Mucosa of descending colon (tissue), 3 donors: ENCODE measurements at regions not wholly inside any gene's neighbourhood (a gene's known extent, or its start where the extent isn't known, plus 50 kb on each side); places are given as distances from the start of the nearest gene placed in this dataset.
"Not testable (repeated sequence)": the region's sequence is repeated elsewhere in the genome, so short reads cannot be mapped to it uniquely, and the experiment has no call there.

Source experiments
- ATAC-seq: fragments of 200-7000 bp; cut with Tn5 transposase; one replicate; pipeline ENCODE4 v1.9.1; 2020; ENCODE audit warnings: mild to moderate bottlenecking, moderate library complexity
- DNase-seq, 3 donors: peaks; one replicate each; pipeline ENCODE4 v3.0.0-alpha.2; 2020
- H3K36me3 ChIP-seq: fragments of 200-600 bp; one replicate; pipeline ENCODE4 v1.8.0; 2021; ENCODE audit warnings: low read depth, mild to moderate bottlenecking
- H3K4me1 ChIP-seq: fragments of 200-600 bp; one replicate; pipeline ENCODE4 v1.8.0; 2021; ENCODE audit warnings: low read depth, mild to moderate bottlenecking
- H3K4me3 ChIP-seq: fragments of 200-600 bp; one replicate; pipeline ENCODE4 v1.8.0; 2021; ENCODE audit warnings: mild to moderate bottlenecking
- H3K9me3 ChIP-seq: fragments of 200-600 bp; one replicate; pipeline ENCODE4 v1.8.0; 2021; ENCODE audit warnings: mild to moderate bottlenecking
- intact Hi-C, 2 donors: fragments of 100-400 bp; cut with DNase I in 1 of 2; cut with micrococcal nuclease in 1 of 2; formaldehyde crosslinking; loops; one replicate each; pipeline versions ENCODE4 v1.11.0 to v1.11.1; 2022; cut with DNase I, micrococcal nuclease
- TF ChIP-seq, protein P1 (sequence below): fragments of 200-600 bp; IDR thresholded peaks from one replicate; pipeline ENCODE4 v1.8.0; 2022; ENCODE audit warnings: antibody characterized with exemption, mild to moderate bottlenecking
- donor health status: DM: no; HTN: no; CAD: no; lungs with moderate emphysema.
- donor health status: DM: no; HTN: no; CAD: no.
- donor health status: DM: no; HTN: yes; CAD: no.

DNA sequence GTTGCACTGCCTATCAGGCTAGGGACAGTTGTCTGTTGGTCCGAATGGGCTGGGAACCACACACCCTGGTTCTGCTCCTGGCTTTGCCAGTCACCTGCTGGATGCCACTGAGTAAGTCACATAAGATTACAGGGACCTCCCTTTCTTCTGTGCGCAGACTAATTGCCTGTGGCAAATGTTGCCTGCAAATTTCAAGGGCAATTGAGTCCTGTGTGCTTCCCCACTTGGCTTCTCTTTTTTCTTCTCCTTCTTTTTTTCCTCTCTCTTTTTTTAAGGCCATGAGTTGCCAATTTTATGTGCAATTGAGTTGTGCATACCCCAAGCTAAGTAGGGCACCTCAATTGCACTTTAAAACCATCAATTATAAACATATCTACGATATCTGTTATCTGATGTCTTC, 963.4 kb downstream of the MCTP2 start:
- no peaks in the 10 kb centered on the region for H3K36me3 ChIP-seq
- H3K9me3 ChIP-seq, result peaks cover 6% of the 10 kb centered on the region
- ATAC-seq (no peak), DNase-seq (no peak)
- H3K4me1 ChIP-seq, result no peaks in the 10 kb centered on the region
- TF ChIP-seq, protein P1, sequence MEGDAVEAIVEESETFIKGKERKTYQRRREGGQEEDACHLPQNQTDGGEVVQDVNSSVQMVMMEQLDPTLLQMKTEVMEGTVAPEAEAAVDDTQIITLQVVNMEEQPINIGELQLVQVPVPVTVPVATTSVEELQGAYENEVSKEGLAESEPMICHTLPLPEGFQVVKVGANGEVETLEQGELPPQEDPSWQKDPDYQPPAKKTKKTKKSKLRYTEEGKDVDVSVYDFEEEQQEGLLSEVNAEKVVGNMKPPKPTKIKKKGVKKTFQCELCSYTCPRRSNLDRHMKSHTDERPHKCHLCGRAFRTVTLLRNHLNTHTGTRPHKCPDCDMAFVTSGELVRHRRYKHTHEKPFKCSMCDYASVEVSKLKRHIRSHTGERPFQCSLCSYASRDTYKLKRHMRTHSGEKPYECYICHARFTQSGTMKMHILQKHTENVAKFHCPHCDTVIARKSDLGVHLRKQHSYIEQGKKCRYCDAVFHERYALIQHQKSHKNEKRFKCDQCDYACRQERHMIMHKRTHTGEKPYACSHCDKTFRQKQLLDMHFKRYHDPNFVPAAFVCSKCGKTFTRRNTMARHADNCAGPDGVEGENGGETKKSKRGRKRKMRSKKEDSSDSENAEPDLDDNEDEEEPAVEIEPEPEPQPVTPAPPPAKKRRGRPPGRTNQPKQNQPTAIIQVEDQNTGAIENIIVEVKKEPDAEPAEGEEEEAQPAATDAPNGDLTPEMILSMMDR, result no peak
- intact Hi-C loops, result no loop called here
- no peak overlapping the region for H3K4me3 ChIP-seq

DNA sequence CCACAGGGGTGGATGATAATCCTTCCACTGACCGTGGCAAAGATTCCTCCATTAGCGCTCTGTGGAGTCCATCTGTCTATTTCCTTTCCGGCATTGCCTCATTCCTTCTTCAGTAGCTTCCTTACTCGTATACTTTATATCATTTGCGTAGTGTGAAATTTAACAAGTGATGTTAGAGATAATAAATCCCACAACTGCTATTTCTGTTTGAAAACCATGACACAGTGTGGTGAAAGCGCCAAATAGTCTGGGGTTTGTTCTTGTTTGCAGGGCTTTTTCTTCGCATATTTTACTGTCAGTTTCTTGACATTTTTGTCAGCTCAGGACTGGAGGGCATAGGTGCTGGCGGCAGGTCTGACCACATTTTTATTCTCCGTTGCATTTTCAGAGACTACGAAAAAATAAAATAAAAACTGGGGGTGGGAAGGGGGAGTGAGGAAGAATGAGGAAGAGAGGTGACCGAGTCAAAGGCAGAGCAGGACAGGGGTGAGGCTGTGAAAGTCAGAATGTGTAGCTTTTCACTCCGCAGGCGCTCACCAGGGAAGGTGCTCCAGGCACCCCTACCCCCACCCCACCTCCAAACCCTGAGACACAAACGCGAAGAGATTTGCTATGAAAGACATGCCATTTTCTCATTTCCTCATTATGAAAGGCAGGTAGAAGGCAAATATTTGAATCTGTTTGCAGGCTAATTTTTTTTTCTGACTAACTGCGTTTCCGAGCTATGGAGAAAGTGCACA, 965.0 kb downstream of the MCTP2 start:
- TF ChIP-seq, protein P1, result no peak
- intact Hi-C loops, result no loop called here
- H3K4me1 ChIP-seq, result no peaks in the 10 kb centered on the region
- H3K4me3 ChIP-seq, result no peak overlapping the region
- peaks cover 4% of the 10 kb centered on the region for H3K9me3 ChIP-seq
- ATAC-seq (no peak), DNase-seq (no peak)
- H3K36me3 ChIP-seq, result no peaks in the 10 kb centered on the region

DNA sequence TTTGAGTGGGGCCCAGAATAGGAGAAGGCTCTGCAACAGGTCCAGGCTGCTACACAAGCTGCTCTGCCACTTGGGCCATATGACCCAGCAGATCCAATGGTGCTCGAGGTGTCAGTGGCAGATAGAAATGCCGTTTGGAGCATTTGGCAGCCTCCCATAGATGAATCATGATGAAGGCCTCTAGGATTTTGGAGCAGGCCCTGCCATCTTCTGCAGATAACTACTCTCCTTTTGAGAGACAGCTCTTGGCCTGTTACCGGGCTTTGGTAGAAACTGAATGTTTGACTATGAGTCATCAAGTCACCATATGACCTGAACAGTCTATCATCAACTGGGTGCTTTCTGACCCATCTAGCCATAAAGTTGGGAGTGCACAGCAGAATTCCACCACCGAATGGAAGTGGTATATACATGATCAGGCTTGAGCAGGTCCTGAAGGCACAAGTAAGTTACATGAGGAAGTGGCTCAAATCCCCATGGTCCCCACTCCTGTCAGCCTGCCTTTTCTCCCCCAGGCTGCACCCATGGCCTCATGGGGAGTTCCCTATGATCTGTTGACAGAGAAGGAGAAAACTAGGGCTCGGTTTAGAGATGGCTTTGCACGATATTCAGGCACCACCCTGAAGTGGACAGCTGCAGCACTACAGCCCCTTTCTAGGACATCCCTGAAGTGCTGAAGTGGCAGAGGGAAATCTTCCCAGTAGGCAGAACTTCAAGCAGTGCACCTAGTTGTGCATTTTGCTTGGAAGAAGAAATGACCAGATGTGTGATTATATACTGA, 971.4 kb downstream of the MCTP2 start:
- ATAC-seq (no peak), DNase-seq (no peak)
- Histone ChIP-seq H3K4me3 (no peak overlapping the region), H3K36me3 (no peaks in the 10 kb centered on the region), H3K4me1 (no peaks in the 10 kb centered on the region), H3K9me3 (peaks cover 35% of the 10 kb centered on the region)
- intact Hi-C loops, result no loop called here
- TF ChIP-seq, protein P1, result no peak

DNA sequence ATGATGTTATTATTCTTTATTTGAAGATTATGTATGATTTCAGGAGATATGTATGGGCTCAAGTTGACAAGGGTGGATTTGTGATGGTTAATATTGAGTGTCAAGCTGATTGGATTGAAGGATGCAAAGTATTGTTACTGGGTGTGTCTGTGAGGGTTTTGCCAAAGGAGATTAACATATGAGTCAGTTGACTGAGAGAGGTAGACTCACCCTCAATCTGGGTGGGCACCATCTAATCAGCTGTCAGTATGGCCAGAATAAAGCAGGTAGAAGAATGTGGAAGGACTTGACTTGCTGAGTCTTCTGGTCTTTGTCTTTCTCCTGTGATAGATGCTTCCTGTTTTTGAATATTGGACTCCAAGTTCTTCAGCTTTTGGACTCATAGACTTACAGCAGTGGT, 973.7 kb downstream of the MCTP2 start:
- H3K4me1 ChIP-seq, result no peaks in the 10 kb centered on the region
- TF ChIP-seq, protein P1, result no peak
- ATAC-seq, result no peak
- H3K4me3 ChIP-seq, result no peak overlapping the region
- intact Hi-C loops, result no loop called here
- peaks cover 35% of the 10 kb centered on the region for H3K9me3 ChIP-seq
- no peaks in the 10 kb centered on the region for H3K36me3 ChIP-seq
- no peak for DNase-seq

DNA sequence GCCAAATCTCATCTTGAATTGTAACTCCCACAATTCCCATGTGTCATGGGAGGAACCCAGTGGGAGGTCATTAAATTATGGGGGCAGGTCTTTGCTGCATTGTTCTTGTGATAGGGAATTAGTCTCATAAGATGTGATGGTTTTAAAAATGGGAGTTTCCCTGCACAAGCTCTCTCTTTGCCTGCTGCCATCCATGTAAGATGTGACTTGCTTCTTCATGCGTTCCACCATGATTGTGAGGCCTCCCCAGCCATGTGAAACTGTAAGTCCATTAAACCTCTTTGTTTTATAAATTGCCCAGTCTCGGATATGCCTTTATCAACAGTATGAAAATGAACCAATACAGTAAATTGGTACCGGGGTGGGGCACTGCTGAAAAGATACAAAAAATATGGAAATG, 974.5 kb downstream of the MCTP2 start:
- H3K4me1 ChIP-seq, H3K36me3 ChIP-seq, DNase-seq, ATAC-seq, intact Hi-C loops, H3K4me3 ChIP-seq: not testable (repeated sequence)
- peaks cover 35% of the 10 kb centered on the region for H3K9me3 ChIP-seq

DNA sequence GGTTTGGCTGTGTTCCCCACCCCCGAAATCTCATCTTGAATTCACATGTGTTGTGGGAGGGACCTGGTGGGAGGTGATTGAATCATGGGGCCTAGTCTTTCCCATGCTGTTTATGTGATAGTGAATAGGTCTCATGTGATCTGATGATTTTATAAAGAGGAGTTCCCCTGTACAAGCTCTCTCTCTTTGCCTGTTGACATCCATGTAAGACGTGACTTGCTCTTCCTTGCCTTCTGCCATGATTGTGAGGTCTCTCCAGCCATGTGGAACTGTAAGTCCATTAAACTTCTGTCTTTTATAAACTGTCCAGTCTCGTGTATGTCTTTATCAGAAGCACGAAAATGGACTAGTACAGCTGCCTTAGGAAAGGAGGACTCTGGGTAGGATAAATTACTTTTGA, 976.7 kb downstream of the MCTP2 start:
- intact Hi-C loops, result no loop called here
- no peak overlapping the region for H3K4me3 ChIP-seq
- H3K36me3 ChIP-seq, result no peaks in the 10 kb centered on the region
- H3K9me3 ChIP-seq, result peaks cover 31% of the 10 kb centered on the region
- DNase-seq (no peak), ATAC-seq (no peak)
- no peaks in the 10 kb centered on the region for H3K4me1 ChIP-seq
- TF ChIP-seq, protein P1, result no peak
